ENCODE measurements at regions not wholly inside any gene's neighbourhood (a gene's known extent, or its start where the extent isn't known, plus 50 kb on each side); places are given as distances from the start of the nearest gene placed in this dataset.

GRCh38 chr10:8305876-8306652 lies 251.6 kb downstream of the GATA3 start:
- TF ChIP-seq CTCF (IDR thresholded peaks at IDR 0.05) (no peak), POLR2A (IDR thresholded peaks at IDR 0.05) (no peak)
- no peak overlapping the region for H3K4me3 ChIP-seq

GRCh38 chr10:8306685-8307364 lies 252.3 kb downstream of the GATA3 start:
- H3K9me3 ChIP-seq = no peaks in the 10 kb centered on the region
- DNase-seq = no peak
- H3K4me1 ChIP-seq = no peaks in the 10 kb centered on the region
- H3K27me3 ChIP-seq = no peaks in the 10 kb centered on the region
- H3K4me3 ChIP-seq = no peak overlapping the region
- no peaks in the 10 kb centered on the region for H3K36me3 ChIP-seq
- no peak for TF ChIP-seq CTCF (IDR thresholded peaks at IDR 0.05)
- no peak for TF ChIP-seq POLR2A (IDR thresholded peaks at IDR 0.05)
- no peak overlapping the region for H3K27ac ChIP-seq

More at GRCh38 chr10:8305876-8306652, 251.6 kb downstream of the GATA3 start:
- Histone ChIP-seq H3K27ac (no peak overlapping the region), H3K9me3 (no peaks in the 10 kb centered on the region), H3K36me3 (no peaks in the 10 kb centered on the region), H3K27me3 (no peaks in the 10 kb centered on the region), H3K4me1 (no peaks in the 10 kb centered on the region)
- no peak for DNase-seq

- TF ChIP-seq CTCF (IDR thresholded peaks at IDR 0.05) (no peak), POLR2A (IDR thresholded peaks at IDR 0.05) (no peak)
- Histone ChIP-seq H3K27me3 (no peaks in the 10 kb centered on the region), H3K36me3 (no peaks in the 10 kb centered on the region), H3K4me3 (no peak overlapping the region), H3K9me3 (no peaks in the 10 kb centered on the region), H3K4me1 (no peaks in the 10 kb centered on the region), H3K27ac (no peak overlapping the region)
- no peak for DNase-seq
Measured at GRCh38 chr10:8310930-8311329, 256.4 kb downstream of the GATA3 start.

- no peak overlapping the region for H3K27ac ChIP-seq
- no peaks in the 10 kb centered on the region for H3K36me3 ChIP-seq
- no peaks in the 10 kb centered on the region for H3K9me3 ChIP-seq
- no peaks in the 10 kb centered on the region for H3K4me1 ChIP-seq
- TF ChIP-seq CTCF (IDR thresholded peaks at IDR 0.05) (no peak), POLR2A (IDR thresholded peaks at IDR 0.05) (no peak)
- no peaks in the 10 kb centered on the region for H3K27me3 ChIP-seq
- no peak for DNase-seq
- no peak overlapping the region for H3K4me3 ChIP-seq
Measured at GRCh38 chr10:8311526-8312070, 257.1 kb downstream of the GATA3 start.

- no peak for TF ChIP-seq POLR2A (IDR thresholded peaks at IDR 0.05)
- no peak for TF ChIP-seq CTCF (IDR thresholded peaks at IDR 0.05)
- no peaks in the 10 kb centered on the region for H3K4me1 ChIP-seq
- no peak for DNase-seq
- no peaks in the 10 kb centered on the region for H3K36me3 ChIP-seq
- H3K9me3 ChIP-seq = no peaks in the 10 kb centered on the region
- no peak overlapping the region for H3K27ac ChIP-seq
- H3K4me3 ChIP-seq = no peak overlapping the region
- no peaks in the 10 kb centered on the region for H3K27me3 ChIP-seq
Measured at GRCh38 chr10:8312079-8312478, 257.6 kb downstream of the GATA3 start.
